Keratinocyte (primary cell): ENCODE measurements at regions not wholly inside any gene's neighbourhood (a gene's known extent, or its start where the extent isn't known, plus 50 kb on each side); places are given as distances from the start of the nearest gene placed in this dataset.
"Not testable (repeated sequence)": the region's sequence is repeated elsewhere in the genome, so short reads cannot be mapped to it uniquely, and the experiment has no call there.

Experiments used
- DNase-seq: peaks from one replicate; pipeline ENCODE4 v3.0.0-alpha.2; 2011; ENCODE audit warnings: low read depth, missing footprints, low spot score
- FAIRE-seq: peaks from 2 replicates; lab custom pipeline; 2011; peaks lifted over from hg19 to GRCh38; lab: Jason Lieb, UNC
- H2AFZ ChIP-seq: 2 replicates; pipeline ENCODE4 v1.6.0; 2012; ENCODE audit warnings: low read length, control low read depth, inconsistent platforms; ENCODE audit not compliant: control insufficient read depth
- H3K27ac ChIP-seq: 2 replicates; pipeline ENCODE4 v1.5.1; 2011; ENCODE audit warnings: low read length; ENCODE audit not compliant: control insufficient read depth, insufficient read depth
- H3K27me3 ChIP-seq: 3 replicates; pipeline ENCODE4 v1.6.0; 2011; ENCODE audit warnings: low read length; ENCODE audit not compliant: control insufficient read depth, insufficient read depth; ENCODE audit errors: extremely low read depth
- H3K36me3 ChIP-seq, 2 experiments: 2 replicates in 1 of 2; 3 replicates in 1 of 2; pipeline ENCODE4 v1.5.1; 2011; ENCODE audit warnings: low read length in 2 of 2, mild to moderate bottlenecking in 1 of 2; ENCODE audit not compliant: control insufficient read depth in 2 of 2, insufficient read depth in 2 of 2; ENCODE audit errors: extremely low read depth in 1 of 2
- H3K4me1 ChIP-seq: 3 replicates; pipeline ENCODE4 v1.5.1; 2011; ENCODE audit warnings: low read length; ENCODE audit not compliant: control insufficient read depth, insufficient read depth; ENCODE audit errors: extremely low read depth
- H3K4me2 ChIP-seq: 3 replicates; pipeline ENCODE4 v1.6.0; 2011; ENCODE audit warnings: low read depth, low read length; ENCODE audit not compliant: control insufficient read depth, insufficient read depth; ENCODE audit errors: extremely low read depth
- H3K4me3 ChIP-seq, 3 experiments: fragments of 200-600 bp in 1 of 3; sonication (generic) in 1 of 3; 2 replicates in 2 of 3; 3 replicates in 1 of 3; pipeline ENCODE4 v1.5.1; 2011 to 2016; ENCODE audit warnings: low read length in 3 of 3, mild to moderate bottlenecking in 3 of 3, control low read depth in 2 of 3, inconsistent platforms in 1 of 3, low read depth in 1 of 3, mixed read lengths in 1 of 3, mixed run types in 1 of 3, moderate library complexity in 1 of 3; ENCODE audit not compliant: control insufficient read depth in 2 of 3, insufficient read depth in 2 of 3; ENCODE audit errors: extremely low read depth in 1 of 3
- H3K79me2 ChIP-seq: 2 replicates; pipeline ENCODE4 v1.6.0; 2012; ENCODE audit warnings: low read length; ENCODE audit not compliant: control insufficient read depth, insufficient read depth
- H3K9ac ChIP-seq: 3 replicates; pipeline ENCODE4 v1.6.0; 2011; ENCODE audit warnings: low read length; ENCODE audit not compliant: control insufficient read depth, insufficient read depth; ENCODE audit errors: extremely low read depth
- H3K9me1 ChIP-seq: 3 replicates; pipeline ENCODE4 v1.6.0; 2011; ENCODE audit warnings: low read length; ENCODE audit not compliant: control insufficient read depth, insufficient read depth; ENCODE audit errors: extremely low read depth
- H3K9me3 ChIP-seq: 2 replicates; pipeline ENCODE4 v1.5.1; 2012; ENCODE audit warnings: low read depth, low read length; ENCODE audit not compliant: control insufficient read depth
- H4K20me1 ChIP-seq: 3 replicates; pipeline ENCODE4 v1.6.0; 2011; ENCODE audit warnings: low read length; ENCODE audit not compliant: control insufficient read depth, insufficient read depth; ENCODE audit errors: extremely low read depth
- dilution Hi-C: fragments of 300-500 bp; cut with MboI; formaldehyde crosslinking; loops from one replicate; pipeline ENCODE4 v1.7.0; 2020; ENCODE audit warnings: low sequenced_read_pairs; ENCODE audit not compliant: extremely low pct_ligation_motif_present

DNA sequence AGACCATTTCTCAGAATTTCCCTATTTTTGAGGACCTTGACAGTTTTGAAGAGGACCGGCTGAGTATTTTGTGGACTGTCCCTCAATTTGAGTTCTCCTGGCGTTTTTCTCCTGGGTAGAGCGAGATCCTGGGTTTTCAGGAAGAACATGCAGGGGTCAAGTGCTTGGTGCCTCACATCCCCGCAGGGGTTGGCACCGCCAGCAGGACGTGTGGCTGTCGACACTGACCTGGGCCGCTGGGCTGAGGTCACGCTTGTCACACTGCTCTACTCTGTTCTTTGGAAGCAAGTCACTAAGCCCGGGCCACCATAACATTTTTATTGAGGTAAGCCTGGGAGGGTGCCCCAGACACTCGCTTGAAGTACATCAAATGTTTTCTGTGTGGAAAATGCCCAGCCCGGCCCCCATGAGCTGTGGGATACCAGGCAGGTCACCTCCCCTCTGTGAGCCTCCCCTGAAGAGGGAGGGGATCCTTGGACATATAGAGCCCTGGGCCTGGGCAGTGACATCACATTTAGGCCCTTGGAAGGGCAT is 112.0 kb downstream of the NPIPB11 start:
- H3K9ac ChIP-seq, H3K27me3 ChIP-seq, FAIRE-seq, DNase-seq, H3K4me1 ChIP-seq, H3K27ac ChIP-seq, H2AFZ ChIP-seq, H3K9me1 ChIP-seq, H4K20me1 ChIP-seq, H3K4me3 ChIP-seq, H3K36me3 ChIP-seq, H3K79me2 ChIP-seq, H3K9me3 ChIP-seq, dilution Hi-C loops, H3K4me2 ChIP-seq: not testable (repeated sequence)

DNA sequence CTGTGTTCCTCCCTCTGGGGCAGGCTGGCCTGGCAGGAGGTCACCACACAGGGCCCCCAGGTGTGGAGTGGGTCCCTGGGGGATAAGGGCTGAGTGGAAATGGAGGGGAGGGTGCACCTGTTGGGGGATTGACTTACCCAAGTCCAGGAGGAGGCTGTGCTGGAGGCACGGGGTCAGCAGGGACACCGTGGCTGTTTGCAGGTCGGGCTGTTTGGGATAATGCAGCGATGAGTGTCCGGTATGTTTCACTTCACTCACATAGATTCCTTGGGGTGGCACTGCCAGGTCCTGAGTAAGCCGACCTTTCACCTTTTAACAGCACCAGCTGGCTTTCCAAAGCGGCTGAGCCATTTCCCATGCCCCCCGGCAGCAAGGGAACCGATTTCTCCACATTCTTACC is 113.0 kb downstream of the NPIPB11 start:
- not testable (repeated sequence) for H3K79me2 ChIP-seq

DNA sequence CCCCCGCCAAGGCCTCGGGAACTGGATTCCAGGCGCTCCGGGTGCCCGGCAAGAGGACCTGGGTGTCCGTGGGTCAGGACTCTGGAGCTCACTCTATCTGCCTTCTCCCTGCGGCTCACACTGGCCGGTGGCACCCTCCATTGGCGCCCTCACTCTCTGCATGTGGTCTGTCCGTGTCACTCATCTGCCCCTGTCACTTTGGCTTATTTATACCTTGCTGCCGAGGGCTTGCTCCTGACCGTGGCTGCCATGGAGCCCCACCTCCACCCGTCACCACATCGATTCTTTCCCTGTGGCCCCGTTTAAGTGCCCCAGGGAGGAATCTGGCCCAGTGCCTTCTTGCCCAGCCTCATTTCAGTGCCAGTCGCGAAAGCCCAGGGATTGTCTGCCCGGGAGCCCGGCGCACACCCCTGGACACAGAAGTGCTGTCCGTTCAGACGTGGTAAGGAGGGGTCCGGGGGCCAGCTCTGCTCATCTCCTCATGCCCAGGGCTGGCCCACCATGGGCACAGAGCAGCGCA is 113.5 kb downstream of the NPIPB11 start:
- DNase-seq, H3K27ac ChIP-seq, FAIRE-seq, H4K20me1 ChIP-seq, H3K9me3 ChIP-seq, H3K4me2 ChIP-seq, H3K9ac ChIP-seq, H3K79me2 ChIP-seq, dilution Hi-C loops, H3K27me3 ChIP-seq, H3K9me1 ChIP-seq, H3K36me3 ChIP-seq, H2AFZ ChIP-seq, H3K4me3 ChIP-seq, H3K4me1 ChIP-seq: not testable (repeated sequence)

More for the DNA sequence above, 113.0 kb downstream of the NPIPB11 start:
- DNase-seq, FAIRE-seq, dilution Hi-C loops, H3K27me3 ChIP-seq, H3K27ac ChIP-seq, H3K4me3 ChIP-seq, H4K20me1 ChIP-seq, H3K4me1 ChIP-seq, H3K9me3 ChIP-seq, H2AFZ ChIP-seq, H3K9ac ChIP-seq, H3K4me2 ChIP-seq, H3K9me1 ChIP-seq, H3K36me3 ChIP-seq: not testable (repeated sequence)

- H3K4me3 ChIP-seq: not testable (repeated sequence)
Observed at GRCh38 chr16:29291329-29292271, 114.9 kb downstream of the NPIPB11 start.

More at GRCh38 chr16:29291329-29292271, 114.9 kb downstream of the NPIPB11 start:
- H3K79me2 ChIP-seq, H3K27me3 ChIP-seq, DNase-seq, H3K9me1 ChIP-seq, H2AFZ ChIP-seq, H4K20me1 ChIP-seq, H3K9me3 ChIP-seq, dilution Hi-C loops, FAIRE-seq, H3K27ac ChIP-seq, H3K4me1 ChIP-seq, H3K36me3 ChIP-seq: not testable (repeated sequence)
- peak overlapping the region; percentile 22 for H3K4me2 ChIP-seq
- H3K9ac ChIP-seq: peak overlapping the region; percentile 33
